HL-60 (cell line): ENCODE measurements at regions not wholly inside any gene's neighbourhood (a gene's known extent, or its start where the extent isn't known, plus 50 kb on each side); places are given as distances from the start of the nearest gene placed in this dataset.

Experiments used
- GABPA ChIP-seq: IDR thresholded peaks from 2 replicates; pipeline ENCODE4 v1.6.1; 2012; ENCODE audit warnings: low read depth
- POLR2AphosphoS5 ChIP-seq: IDR thresholded peaks from 2 replicates; pipeline ENCODE4 v1.6.1; 2012; ENCODE audit warnings: low read depth
- SPI1 ChIP-seq: IDR thresholded peaks from 2 replicates; pipeline ENCODE4 v1.6.1; 2012; ENCODE audit warnings: low read depth, mild to moderate bottlenecking, borderline replicate concordance
- TF ChIP-seq, protein P1 (sequence below): IDR thresholded peaks from one replicate; pipeline ENCODE4 v1.5.1; 2011; ENCODE audit warnings: low read length, control low read depth, inconsistent platforms; ENCODE audit not compliant: insufficient read depth
- TF ChIP-seq, protein P2 (sequence below): IDR thresholded peaks from 2 replicates; pipeline ENCODE4 v1.6.1; 2012; ENCODE audit warnings: low read depth; ENCODE audit not compliant: insufficient replicate concordance

DNA sequence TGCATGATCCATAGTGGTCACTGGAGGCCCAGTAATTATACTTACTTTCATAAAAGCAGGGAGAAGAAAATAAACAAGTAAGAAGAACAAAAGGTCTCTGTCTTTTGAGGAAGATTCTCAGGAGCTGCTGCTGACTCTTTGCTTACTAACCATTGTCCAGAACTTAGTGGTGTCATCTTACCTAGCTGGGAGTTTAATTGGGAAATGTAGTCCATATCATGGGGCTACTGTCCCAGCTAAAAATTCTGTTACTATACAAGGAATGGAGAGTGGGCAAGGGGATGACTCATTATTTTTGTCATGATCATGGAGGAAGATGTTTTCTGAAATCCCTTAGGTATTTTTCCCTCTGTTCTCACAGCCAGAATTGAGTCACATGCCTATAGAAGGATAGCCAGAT is 639.3 kb downstream of the MTRR start:
- TF ChIP-seq, protein P1, sequence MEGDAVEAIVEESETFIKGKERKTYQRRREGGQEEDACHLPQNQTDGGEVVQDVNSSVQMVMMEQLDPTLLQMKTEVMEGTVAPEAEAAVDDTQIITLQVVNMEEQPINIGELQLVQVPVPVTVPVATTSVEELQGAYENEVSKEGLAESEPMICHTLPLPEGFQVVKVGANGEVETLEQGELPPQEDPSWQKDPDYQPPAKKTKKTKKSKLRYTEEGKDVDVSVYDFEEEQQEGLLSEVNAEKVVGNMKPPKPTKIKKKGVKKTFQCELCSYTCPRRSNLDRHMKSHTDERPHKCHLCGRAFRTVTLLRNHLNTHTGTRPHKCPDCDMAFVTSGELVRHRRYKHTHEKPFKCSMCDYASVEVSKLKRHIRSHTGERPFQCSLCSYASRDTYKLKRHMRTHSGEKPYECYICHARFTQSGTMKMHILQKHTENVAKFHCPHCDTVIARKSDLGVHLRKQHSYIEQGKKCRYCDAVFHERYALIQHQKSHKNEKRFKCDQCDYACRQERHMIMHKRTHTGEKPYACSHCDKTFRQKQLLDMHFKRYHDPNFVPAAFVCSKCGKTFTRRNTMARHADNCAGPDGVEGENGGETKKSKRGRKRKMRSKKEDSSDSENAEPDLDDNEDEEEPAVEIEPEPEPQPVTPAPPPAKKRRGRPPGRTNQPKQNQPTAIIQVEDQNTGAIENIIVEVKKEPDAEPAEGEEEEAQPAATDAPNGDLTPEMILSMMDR: no peak
- TF ChIP-seq POLR2AphosphoS5 (no peak), SPI1 (no peak), GABPA (no peak)
- TF ChIP-seq, protein P2, sequence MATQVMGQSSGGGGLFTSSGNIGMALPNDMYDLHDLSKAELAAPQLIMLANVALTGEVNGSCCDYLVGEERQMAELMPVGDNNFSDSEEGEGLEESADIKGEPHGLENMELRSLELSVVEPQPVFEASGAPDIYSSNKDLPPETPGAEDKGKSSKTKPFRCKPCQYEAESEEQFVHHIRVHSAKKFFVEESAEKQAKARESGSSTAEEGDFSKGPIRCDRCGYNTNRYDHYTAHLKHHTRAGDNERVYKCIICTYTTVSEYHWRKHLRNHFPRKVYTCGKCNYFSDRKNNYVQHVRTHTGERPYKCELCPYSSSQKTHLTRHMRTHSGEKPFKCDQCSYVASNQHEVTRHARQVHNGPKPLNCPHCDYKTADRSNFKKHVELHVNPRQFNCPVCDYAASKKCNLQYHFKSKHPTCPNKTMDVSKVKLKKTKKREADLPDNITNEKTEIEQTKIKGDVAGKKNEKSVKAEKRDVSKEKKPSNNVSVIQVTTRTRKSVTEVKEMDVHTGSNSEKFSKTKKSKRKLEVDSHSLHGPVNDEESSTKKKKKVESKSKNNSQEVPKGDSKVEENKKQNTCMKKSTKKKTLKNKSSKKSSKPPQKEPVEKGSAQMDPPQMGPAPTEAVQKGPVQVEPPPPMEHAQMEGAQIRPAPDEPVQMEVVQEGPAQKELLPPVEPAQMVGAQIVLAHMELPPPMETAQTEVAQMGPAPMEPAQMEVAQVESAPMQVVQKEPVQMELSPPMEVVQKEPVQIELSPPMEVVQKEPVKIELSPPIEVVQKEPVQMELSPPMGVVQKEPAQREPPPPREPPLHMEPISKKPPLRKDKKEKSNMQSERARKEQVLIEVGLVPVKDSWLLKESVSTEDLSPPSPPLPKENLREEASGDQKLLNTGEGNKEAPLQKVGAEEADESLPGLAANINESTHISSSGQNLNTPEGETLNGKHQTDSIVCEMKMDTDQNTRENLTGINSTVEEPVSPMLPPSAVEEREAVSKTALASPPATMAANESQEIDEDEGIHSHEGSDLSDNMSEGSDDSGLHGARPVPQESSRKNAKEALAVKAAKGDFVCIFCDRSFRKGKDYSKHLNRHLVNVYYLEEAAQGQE: no peak
